A673 (cell line): ENCODE measurements at regions not wholly inside any gene's neighbourhood (a gene's known extent, or its start where the extent isn't known, plus 50 kb on each side); places are given as distances from the start of the nearest gene placed in this dataset.

Experiments used
- BruUV-seq: library from RNA; stranded (reverse); fragments of 400-500 nt; replicated peaks from 2 replicates; lab custom pipeline; 2021; lab: Mats Ljungman, UMichigan
- CTCF ChIA-PET: fragments of 300-600 bp; sonication (Branson Sonifier 250); formaldehyde crosslinking; loops from one replicate; lab custom pipeline; 2022; ENCODE audit warnings: antibody characterized with exemption; lab: Charles Lee
- POLR2A ChIA-PET: fragments of 300-600 bp; sonication (Branson Sonifier 250); formaldehyde crosslinking; loops from one replicate; lab custom pipeline; 2022; ENCODE audit warnings: antibody characterized with exemption; ENCODE audit not compliant: low non-redundant PET; lab: Charles Lee
- DNase-seq: peaks from one replicate; pipeline ENCODE4 v3.0.0-alpha.2; 2015; ENCODE audit warnings: low spot score
- H3K27ac ChIP-seq: fragments of 200-600 bp; sonication (generic); 2 replicates; pipeline ENCODE4 v1.5.1; 2016; ENCODE audit warnings: mixed run types, low read depth, mild to moderate bottlenecking, mixed read lengths, antibody characterized with exemption, low read length; ENCODE audit not compliant: poor library complexity, severe bottlenecking
- H3K27me3 ChIP-seq: fragments of 200-600 bp; sonication (generic); replicated peaks from 2 replicates; pipeline ENCODE4 v1.6.1; 2017; ENCODE audit warnings: mixed run types, low read depth, mild to moderate bottlenecking, mixed read lengths, antibody characterized with exemption, low read length; ENCODE audit not compliant: insufficient read depth, poor library complexity
- H3K36me3 ChIP-seq: fragments of 200-600 bp; sonication (generic); 2 replicates; pipeline ENCODE4 v1.6.1; 2016; ENCODE audit warnings: mixed run types, mild to moderate bottlenecking, mixed read lengths, antibody characterized with exemption, low read length; ENCODE audit not compliant: insufficient read depth, poor library complexity, severe bottlenecking
- H3K4me1 ChIP-seq: fragments of 200-600 bp; sonication (generic); 2 replicates; pipeline ENCODE4 v1.6.1; 2017; ENCODE audit warnings: mixed run types, mild to moderate bottlenecking, mixed read lengths, antibody characterized with exemption, low read length; ENCODE audit not compliant: insufficient read depth, poor library complexity, severe bottlenecking
- H3K4me3 ChIP-seq: fragments of 200-600 bp; sonication (generic); 2 replicates; pipeline ENCODE4 v1.5.1; 2016; ENCODE audit warnings: low read depth, mixed run types, mild to moderate bottlenecking, mixed read lengths, low read length; ENCODE audit not compliant: poor library complexity, severe bottlenecking
- H3K9me3 ChIP-seq: fragments of 200-600 bp; sonication (generic); 2 replicates; pipeline ENCODE4 v1.6.1; 2016; ENCODE audit warnings: mixed run types, low read depth, mild to moderate bottlenecking, mixed read lengths, antibody characterized with exemption, low read length; ENCODE audit not compliant: poor library complexity, severe bottlenecking
- CTCF ChIP-seq: fragments of 300-800, 200-600 bp; sonication (generic); conservative IDR thresholded peaks from 2 replicates; pipeline ENCODE4 v1.5.1; 2017; ENCODE audit warnings: low read depth, mild to moderate bottlenecking, antibody characterized with exemption, low read length, moderate library complexity, mixed read lengths
- EZH2 ChIP-seq: fragments of 200-600 bp; sonication (generic); IDR thresholded peaks from 2 replicates; pipeline ENCODE4 v1.6.1; 2017; ENCODE audit warnings: borderline replicate concordance, low read depth, mild to moderate bottlenecking, mixed read lengths, antibody characterized with exemption, low read length; ENCODE audit not compliant: poor library complexity, severe bottlenecking
- intact Hi-C: fragments of 100-400 bp; cut with micrococcal nuclease; formaldehyde crosslinking; loops from one replicate; pipeline ENCODE4 v1.10.0; 2022; ENCODE audit not compliant: unreplicated experiment

GRCh38 chr1:212182579-212182978 is 102.6 kb upstream of the PPP2R5A start:
- TF ChIP-seq EZH2, result no peak
- no peak for TF ChIP-seq CTCF
- Histone ChIP-seq H3K4me3 (no peak overlapping the region), H3K27ac (no peak overlapping the region), H3K4me1 (no peaks in the 10 kb centered on the region), H3K9me3 (no peaks in the 10 kb centered on the region), H3K27me3 (no peaks in the 10 kb centered on the region), H3K36me3 (no peaks in the 10 kb centered on the region)
- ChIA-PET CTCF (interaction anchor here (0.6 kb wide), 1 partner anchor 186 kb away, joined by 4 read pairs; no protein-coding TSS in a partner anchor), POLR2A (no interaction called here)
- no TSS peak for BruUV-seq
- DNase-seq, result no peak
- intact Hi-C loops, result no loop called here

- no peak for DNase-seq
- POLR2A ChIA-PET, result no interaction called here
- H3K27me3 ChIP-seq, result no peaks in the 10 kb centered on the region
- no peak overlapping the region for H3K4me3 ChIP-seq
- intact Hi-C loops, result no loop called here
- peaks cover 4% of the 10 kb centered on the region for H3K4me1 ChIP-seq
- H3K9me3 ChIP-seq, result no peaks in the 10 kb centered on the region
- CTCF ChIA-PET, result no interaction called here
- BruUV-seq, result no TSS peak
- TF ChIP-seq CTCF (no peak), EZH2 (no peak)
- no peaks in the 10 kb centered on the region for H3K36me3 ChIP-seq
- H3K27ac ChIP-seq, result no peak overlapping the region
Measured at GRCh38 chr1:212186427-212187207, 98.6 kb upstream of the PPP2R5A start.

GRCh38 chr1:212188599-212189351 is 96.4 kb upstream of the PPP2R5A start:
- ChIA-PET POLR2A (no interaction called here), CTCF (no interaction called here)
- Histone ChIP-seq H3K4me1 (peaks cover 4% of the 10 kb centered on the region), H3K27ac (no peak overlapping the region), H3K4me3 (no peak overlapping the region), H3K27me3 (no peaks in the 10 kb centered on the region), H3K36me3 (no peaks in the 10 kb centered on the region), H3K9me3 (no peaks in the 10 kb centered on the region)
- intact Hi-C loops, result no loop called here
- no peak for DNase-seq
- TF ChIP-seq EZH2 (no peak), CTCF (no peak)
- BruUV-seq, result no TSS peak
